Chondrocyte (in vitro differentiated cells): ENCODE measurements at regions not wholly inside any gene's neighbourhood (a gene's known extent, or its start where the extent isn't known, plus 50 kb on each side); places are given as distances from the start of the nearest gene placed in this dataset.

Experiments used
- DNase-seq: peaks from one replicate; pipeline ENCODE4 v3.0.0; 2021; ENCODE audit warnings: mixed read lengths, low spot score
- H3K27ac Mint-ChIP-seq: one replicate; pipeline ENCODE4 v1.8.0; 2021; ENCODE audit warnings: mild to moderate bottlenecking, moderate library complexity, mixed read lengths; ENCODE audit not compliant: unreplicated experiment
- H3K27me3 Mint-ChIP-seq: 2 replicates; pipeline ENCODE4 v1.8.0; 2021; ENCODE audit warnings: low read depth, mixed read lengths
- H3K36me3 Mint-ChIP-seq: 2 replicates; pipeline ENCODE4 v1.8.0; 2021; ENCODE audit warnings: low read depth, mixed read lengths
- H3K4me1 Mint-ChIP-seq: 2 replicates; pipeline ENCODE4 v1.8.0; 2021; ENCODE audit warnings: low read depth, mild to moderate bottlenecking, mixed read lengths
- H3K4me3 Mint-ChIP-seq: one replicate; pipeline ENCODE4 v1.8.0; 2021; ENCODE audit warnings: mild to moderate bottlenecking, moderate library complexity, mixed read lengths; ENCODE audit not compliant: unreplicated experiment
- H3K9me3 Mint-ChIP-seq: 2 replicates; pipeline ENCODE4 v1.8.0; 2021; ENCODE audit warnings: low read depth, mixed read lengths
- TF ChIP-seq, protein P1 (sequence below): fragments of 200-600 bp; sonication (generic); IDR thresholded peaks from 2 replicates; pipeline ENCODE4 v1.5.0; 2021; ENCODE audit warnings: antibody characterized with exemption, mild to moderate bottlenecking, moderate library complexity

DNA sequence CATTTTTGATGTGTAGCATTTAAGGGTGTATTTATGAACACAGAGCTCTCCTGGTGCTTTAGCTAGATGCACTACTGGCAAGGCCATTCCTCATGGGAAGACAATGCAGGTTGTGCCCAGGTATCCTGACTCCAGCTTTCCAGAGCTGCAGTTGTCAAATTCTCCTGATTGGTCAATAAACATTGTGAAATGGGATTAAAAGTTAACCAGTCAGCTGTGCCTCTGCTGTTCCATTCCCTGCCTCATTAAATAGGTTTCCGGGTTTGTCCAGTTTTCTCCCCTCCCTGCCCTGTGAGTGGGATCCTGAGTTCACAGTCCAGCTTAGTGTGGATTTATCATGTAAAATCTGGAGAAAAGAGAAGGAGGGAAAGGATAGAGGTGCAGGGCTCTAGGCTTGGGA, 207.3 kb downstream of the SQOR start:
- Mint-ChIP-seq H3K27me3 (peaks cover 11% of the 10 kb centered on the region), H3K4me1 (no peaks in the 10 kb centered on the region), H3K36me3 (no peaks in the 10 kb centered on the region), H3K4me3 (no peak overlapping the region), H3K27ac (no peak overlapping the region), H3K9me3 (no peaks in the 10 kb centered on the region)
- TF ChIP-seq, protein P1, sequence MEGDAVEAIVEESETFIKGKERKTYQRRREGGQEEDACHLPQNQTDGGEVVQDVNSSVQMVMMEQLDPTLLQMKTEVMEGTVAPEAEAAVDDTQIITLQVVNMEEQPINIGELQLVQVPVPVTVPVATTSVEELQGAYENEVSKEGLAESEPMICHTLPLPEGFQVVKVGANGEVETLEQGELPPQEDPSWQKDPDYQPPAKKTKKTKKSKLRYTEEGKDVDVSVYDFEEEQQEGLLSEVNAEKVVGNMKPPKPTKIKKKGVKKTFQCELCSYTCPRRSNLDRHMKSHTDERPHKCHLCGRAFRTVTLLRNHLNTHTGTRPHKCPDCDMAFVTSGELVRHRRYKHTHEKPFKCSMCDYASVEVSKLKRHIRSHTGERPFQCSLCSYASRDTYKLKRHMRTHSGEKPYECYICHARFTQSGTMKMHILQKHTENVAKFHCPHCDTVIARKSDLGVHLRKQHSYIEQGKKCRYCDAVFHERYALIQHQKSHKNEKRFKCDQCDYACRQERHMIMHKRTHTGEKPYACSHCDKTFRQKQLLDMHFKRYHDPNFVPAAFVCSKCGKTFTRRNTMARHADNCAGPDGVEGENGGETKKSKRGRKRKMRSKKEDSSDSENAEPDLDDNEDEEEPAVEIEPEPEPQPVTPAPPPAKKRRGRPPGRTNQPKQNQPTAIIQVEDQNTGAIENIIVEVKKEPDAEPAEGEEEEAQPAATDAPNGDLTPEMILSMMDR = no peak
- no peak for DNase-seq

DNA sequence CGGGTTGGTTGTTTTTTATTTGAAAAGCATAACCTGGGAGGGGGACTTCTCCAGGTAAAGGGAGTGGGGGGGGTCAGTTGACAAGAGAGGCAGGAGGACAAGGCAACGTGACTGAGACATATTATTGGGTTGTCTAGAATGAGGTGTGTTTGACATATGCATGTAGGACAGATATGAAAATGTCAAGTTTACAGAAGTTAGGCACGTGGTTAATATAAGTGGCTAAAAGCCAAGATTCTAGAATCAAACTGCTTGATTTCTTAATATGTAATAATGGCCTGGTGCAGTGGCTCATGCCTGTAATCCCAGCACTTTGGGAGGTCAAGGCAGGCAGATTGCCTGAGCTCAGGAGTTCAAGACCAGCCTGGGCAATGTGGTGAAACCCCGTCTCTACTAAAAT, 212.8 kb downstream of the SQOR start:
- H3K9me3 Mint-ChIP-seq = peaks cover 13% of the 10 kb centered on the region
- H3K4me3 Mint-ChIP-seq = no peak overlapping the region
- no peaks in the 10 kb centered on the region for H3K4me1 Mint-ChIP-seq
- DNase-seq = no peak
- no peak overlapping the region for H3K27ac Mint-ChIP-seq
- H3K36me3 Mint-ChIP-seq = no peaks in the 10 kb centered on the region
- peaks cover 6% of the 10 kb centered on the region for H3K27me3 Mint-ChIP-seq
- TF ChIP-seq, protein P1 = no peak

DNA sequence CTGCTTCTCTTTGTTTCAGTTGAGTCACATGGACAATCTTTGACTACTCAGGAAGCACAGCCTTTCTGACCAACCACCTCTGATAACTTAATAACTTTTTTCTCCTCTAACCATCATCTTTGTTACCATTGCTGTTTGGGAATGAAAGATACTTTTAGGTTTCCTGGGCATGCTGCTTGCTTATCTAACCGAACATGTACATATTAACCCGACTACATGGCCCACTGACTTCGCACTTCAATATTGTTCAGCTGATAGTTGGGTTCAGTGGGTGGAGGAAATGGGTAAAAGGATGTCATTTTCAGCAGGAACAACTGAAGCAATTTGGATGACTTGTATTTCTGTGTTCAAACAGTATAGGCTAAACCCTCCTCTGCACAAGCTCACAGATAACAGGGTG, 214.3 kb downstream of the SQOR start:
- DNase-seq = no peak
- no peaks in the 10 kb centered on the region for H3K36me3 Mint-ChIP-seq
- peaks cover 19% of the 10 kb centered on the region for H3K9me3 Mint-ChIP-seq
- H3K4me1 Mint-ChIP-seq = no peaks in the 10 kb centered on the region
- TF ChIP-seq, protein P1 = no peak
- H3K27me3 Mint-ChIP-seq = peaks cover 3% of the 10 kb centered on the region
- no peak overlapping the region for H3K27ac Mint-ChIP-seq
- H3K4me3 Mint-ChIP-seq = no peak overlapping the region

DNA sequence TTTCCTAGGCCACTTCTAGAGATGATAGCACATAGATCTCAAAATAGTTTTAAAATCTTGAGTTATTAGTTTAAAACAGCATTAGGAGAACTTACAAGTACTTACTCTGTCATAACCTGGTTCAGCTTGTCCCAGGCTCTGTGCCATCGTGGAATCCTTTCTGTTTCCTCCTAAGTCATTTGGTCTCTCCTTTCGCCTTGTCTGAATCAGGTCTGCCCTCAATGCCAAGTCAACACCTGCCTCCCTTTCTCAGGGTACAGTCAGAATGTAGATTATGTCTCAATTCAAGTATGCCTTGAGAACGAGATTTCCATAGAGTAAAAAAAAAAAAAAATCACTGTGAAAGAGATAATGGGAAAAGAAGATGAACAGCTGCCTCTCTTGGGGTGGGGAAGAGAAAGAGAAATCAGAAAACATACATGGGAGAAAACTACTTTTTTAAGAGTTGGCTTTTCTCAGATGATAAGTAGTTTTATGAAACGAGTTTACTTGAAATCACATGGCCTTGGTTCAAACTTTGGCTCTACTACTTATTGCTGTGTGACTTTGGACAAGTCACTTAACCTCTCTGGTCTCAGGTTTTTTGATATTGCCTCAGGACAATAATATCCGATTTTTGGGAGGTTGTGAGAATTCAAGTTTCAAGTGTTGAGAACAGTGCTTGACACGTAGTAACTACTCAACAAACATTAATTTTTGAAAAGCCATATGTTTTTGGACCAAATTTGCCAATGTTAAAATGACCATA, 219.8 kb downstream of the SQOR start:
- no peaks in the 10 kb centered on the region for H3K4me1 Mint-ChIP-seq
- no peak overlapping the region for H3K27ac Mint-ChIP-seq
- no peak overlapping the region for H3K4me3 Mint-ChIP-seq
- no peaks in the 10 kb centered on the region for H3K36me3 Mint-ChIP-seq
- no peak for DNase-seq
- TF ChIP-seq, protein P1 = no peak
- peaks cover 14% of the 10 kb centered on the region for H3K9me3 Mint-ChIP-seq
- H3K27me3 Mint-ChIP-seq = no peaks in the 10 kb centered on the region

DNA sequence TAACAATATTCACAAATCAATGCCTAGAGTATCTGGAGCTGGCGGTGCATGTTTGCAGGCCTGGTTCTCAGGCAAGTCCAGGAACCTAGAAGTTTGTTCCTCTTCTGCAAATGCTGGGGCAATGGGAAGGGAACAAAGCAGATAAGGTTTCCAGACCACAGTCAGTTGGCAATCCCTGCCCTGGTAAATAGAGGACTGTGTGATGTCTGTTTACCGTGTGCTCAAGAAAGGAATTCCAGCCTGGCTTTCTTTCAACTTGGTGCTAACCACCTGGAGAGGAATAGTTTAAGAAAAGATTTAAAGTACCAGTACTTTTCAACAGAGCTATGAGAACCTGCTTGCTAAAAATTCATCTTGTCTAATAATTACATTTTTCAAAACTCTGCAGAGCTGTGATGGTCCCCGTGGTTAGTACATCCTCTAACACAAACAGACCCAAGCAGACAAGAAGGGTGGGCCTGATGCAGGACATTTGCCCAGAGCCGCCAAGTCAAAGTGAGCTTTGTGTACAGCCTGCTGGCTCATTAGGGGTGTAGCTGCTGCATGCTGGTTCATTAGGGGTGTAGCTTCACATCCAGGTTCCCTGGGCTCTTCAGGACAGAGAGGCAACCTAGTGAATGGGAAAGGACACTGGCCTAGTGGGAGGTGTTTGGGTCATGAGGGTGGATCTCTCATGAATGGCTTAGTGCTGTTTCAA, 220.5 kb downstream of the SQOR start:
- Mint-ChIP-seq H3K9me3 (peaks cover 10% of the 10 kb centered on the region), H3K27ac (no peak overlapping the region), H3K4me3 (no peak overlapping the region), H3K36me3 (no peaks in the 10 kb centered on the region), H3K4me1 (no peaks in the 10 kb centered on the region), H3K27me3 (no peaks in the 10 kb centered on the region)
- no peak for DNase-seq
- TF ChIP-seq, protein P1 = no peak
